ENCODE measurements at regions not wholly inside any gene's neighbourhood (a gene's known extent, or its start where the extent isn't known, plus 50 kb on each side); places are given as distances from the start of the nearest gene placed in this dataset.

GRCh38 chr6:156725712-156726111, 51.5 kb upstream of the ARID1B start:
- DNase-seq = no peak

- no peak for DNase-seq
Observed at GRCh38 chr6:156720691-156721685, 56.2 kb upstream of the ARID1B start.

GRCh38 chr6:156719720-156720563, 57.2 kb upstream of the ARID1B start:
- DNase-seq = peak; percentile 77

GRCh38 chr6:156719395-156719719, 57.8 kb upstream of the ARID1B start:
- no peak for DNase-seq

- no peak for DNase-seq
Observed at GRCh38 chr6:156718647-156719394, 58.4 kb upstream of the ARID1B start.

GRCh38 chr6:156717542-156717941, 59.6 kb upstream of the ARID1B start:
- DNase-seq = no peak

GRCh38 chr6:156715839-156716238, 61.3 kb upstream of the ARID1B start:
- no peak for DNase-seq

- DNase-seq = no peak
Observed at GRCh38 chr6:156713548-156713947, 63.6 kb upstream of the ARID1B start.

- no peak for DNase-seq
Observed at GRCh38 chr6:156710479-156710878, 66.7 kb upstream of the ARID1B start.

GRCh38 chr6:156707818-156708217, 69.4 kb upstream of the ARID1B start:
- no peak for DNase-seq

- DNase-seq = no peak
Observed at GRCh38 chr6:156703719-156704118, 73.5 kb upstream of the ARID1B start.

- DNase-seq = no peak
Observed at GRCh38 chr6:156701966-156702365, 75.2 kb upstream of the ARID1B start.

GRCh38 chr6:156700440-156701057, 76.6 kb upstream of the ARID1B start:
- no peak for DNase-seq

- no peak for DNase-seq
Observed at GRCh38 chr6:156699935-156700334, 77.2 kb upstream of the ARID1B start.

GRCh38 chr6:156699017-156699421, 78.2 kb upstream of the ARID1B start:
- no peak for DNase-seq

GRCh38 chr6:156698239-156699016, 78.8 kb upstream of the ARID1B start:
- DNase-seq = no peak

GRCh38 chr6:156697225-156697830, 79.8 kb upstream of the ARID1B start:
- DNase-seq = no peak

GRCh38 chr6:156695742-156696141, 81.4 kb upstream of the ARID1B start:
- no peak for DNase-seq

- no peak for DNase-seq
Observed at GRCh38 chr6:156694679-156695078, 82.5 kb upstream of the ARID1B start.

GRCh38 chr6:156691018-156691417, 86.2 kb upstream of the ARID1B start:
- no peak for DNase-seq

- no peak for DNase-seq
Observed at GRCh38 chr6:156689656-156690055, 87.5 kb upstream of the ARID1B start.

- DNase-seq = no peak
Observed at GRCh38 chr6:156688620-156688971, 88.6 kb upstream of the ARID1B start.
